Endothelial cell of umbilical vein (primary cell): ENCODE measurements at regions not wholly inside any gene's neighbourhood (a gene's known extent, or its start where the extent isn't known, plus 50 kb on each side); places are given as distances from the start of the nearest gene placed in this dataset.

Source experiments
- BruUV-seq: library from RNA; stranded (reverse); fragments of 400-500 nt; replicated peaks from 2 replicates; lab custom pipeline; 2021; lab: Mats Ljungman, UMichigan
- CTCF ChIA-PET: fragments of 300-600, 350-600 bp; sonication (Branson Sonifier 250); formaldehyde crosslinking; loops from one replicate; lab custom pipeline; 2021; ENCODE audit warnings: antibody characterized with exemption, inconsistent platforms; lab: Charles Lee
- POLR2A ChIA-PET: fragments of 300-600, 350-600 bp; sonication (Branson Sonifier 250); formaldehyde crosslinking; loops from one replicate; lab custom pipeline; 2021; ENCODE audit warnings: antibody characterized with exemption, inconsistent platforms; lab: Charles Lee
- DNase-seq: peaks from one replicate; pipeline ENCODE4 v3.0.0-alpha.2; 2011; ENCODE audit warnings: low read depth, low spot score
- FAIRE-seq: peaks from 2 replicates; lab custom pipeline; 2011; peaks lifted over from hg19 to GRCh38; lab: Jason Lieb, UNC
- H2AFZ ChIP-seq: 2 replicates; pipeline ENCODE4 v1.6.0; 2012; ENCODE audit warnings: low read depth, low read length, control low read depth, inconsistent platforms
- H3K27ac ChIP-seq: 2 replicates; pipeline ENCODE4 v1.5.1; 2011; ENCODE audit warnings: low read depth, mild to moderate bottlenecking, control low read depth, low read length, moderate library complexity; ENCODE audit not compliant: insufficient read depth
- H3K27me3 ChIP-seq, 2 experiments: 2 replicates each; pipeline versions ENCODE4 v1.6.0 to v1.6.1; 2011; ENCODE audit warnings: low read length in 2 of 2, mixed read lengths in 1 of 2; ENCODE audit not compliant: control insufficient read depth in 2 of 2, insufficient read depth in 2 of 2
- H3K36me3 ChIP-seq, 2 experiments: 2 replicates in 1 of 2; 3 replicates in 1 of 2; pipeline ENCODE4 v1.5.1; 2011; ENCODE audit warnings: low read length in 2 of 2, mild to moderate bottlenecking in 1 of 2, moderate library complexity in 1 of 2; ENCODE audit not compliant: control insufficient read depth in 2 of 2, insufficient read depth in 2 of 2; ENCODE audit errors: extremely low read depth in 1 of 2
- H3K4me1 ChIP-seq: 3 replicates; pipeline ENCODE4 v1.5.1; 2011; ENCODE audit warnings: mild to moderate bottlenecking, low read length; ENCODE audit not compliant: control insufficient read depth, insufficient read depth; ENCODE audit errors: extremely low read depth
- H3K4me2 ChIP-seq: 2 replicates; pipeline ENCODE4 v1.6.1; 2011; ENCODE audit warnings: low read length, control low read depth, mixed read lengths; ENCODE audit not compliant: insufficient read depth
- H3K4me3 ChIP-seq, 3 experiments: fragments of 200-600 bp in 1 of 3; sonication (generic), shearing (Covaris generic) in 1 of 3; replicated peaks in 1 of 3; 2 replicates each; pipeline ENCODE4 v1.5.1; 2011 to 2016; ENCODE audit warnings: control low read depth in 3 of 3, low read length in 3 of 3, mild to moderate bottlenecking in 2 of 3, inconsistent platforms in 1 of 3, low read depth in 1 of 3, moderate library complexity in 1 of 3; ENCODE audit not compliant: insufficient read depth in 1 of 3
- H3K79me2 ChIP-seq: 2 replicates; pipeline ENCODE4 v1.6.0; 2012; ENCODE audit warnings: low read length, inconsistent platforms; ENCODE audit not compliant: control insufficient read depth, insufficient read depth
- H3K9ac ChIP-seq: replicated peaks from 2 replicates; pipeline ENCODE3; 2011; ENCODE audit warnings: low read length, control low read depth; ENCODE audit not compliant: insufficient read depth; ENCODE audit errors: extremely low read depth
- H3K9me1 ChIP-seq: replicated peaks from 3 replicates; pipeline ENCODE4 v1.6.0; 2011; ENCODE audit warnings: mild to moderate bottlenecking, low read length; ENCODE audit not compliant: control insufficient read depth, insufficient read depth; ENCODE audit errors: extremely low read depth
- H3K9me3 ChIP-seq: replicated peaks from 2 replicates; pipeline ENCODE4 v1.5.1; 2012; ENCODE audit warnings: low read length, inconsistent platforms; ENCODE audit not compliant: control insufficient read depth, insufficient read depth
- H4K20me1 ChIP-seq: replicated peaks from 2 replicates; pipeline ENCODE3; 2011; ENCODE audit warnings: mild to moderate bottlenecking, low read length; ENCODE audit not compliant: control insufficient read depth, insufficient read depth; ENCODE audit errors: extremely low read depth
- CTCF ChIP-seq, 2 donors: IDR thresholded peaks; 1 replicate in 1 of 2; 2 replicates in 1 of 2; pipeline ENCODE4 v1.5.1; 2011; ENCODE audit warnings: low read length in 2 of 2, mild to moderate bottlenecking in 2 of 2, moderate library complexity in 2 of 2, control low read depth in 1 of 2, inconsistent platforms in 1 of 2, low read depth in 1 of 2; ENCODE audit not compliant: insufficient read depth in 1 of 2; ENCODE audit errors: extremely low read depth in 1 of 2
- EZH2 ChIP-seq: IDR thresholded peaks from 2 replicates; pipeline ENCODE4 v1.6.1; 2012; ENCODE audit warnings: borderline replicate concordance, low read depth, mild to moderate bottlenecking, moderate library complexity, low read length, inconsistent platforms; ENCODE audit not compliant: severe bottlenecking
- FOS ChIP-seq: IDR thresholded peaks from 2 replicates; pipeline ENCODE4 v1.6.1; 2011; ENCODE audit warnings: mild to moderate bottlenecking, low read length, moderate library complexity, borderline replicate concordance; ENCODE audit not compliant: insufficient read depth
- GATA2 ChIP-seq: IDR thresholded peaks from 2 replicates; pipeline ENCODE4 v1.7.0; 2011; ENCODE audit warnings: low read depth, mild to moderate bottlenecking, moderate library complexity, mixed read lengths, low read length; ENCODE audit not compliant: insufficient read length, insufficient read depth
- JUN ChIP-seq: IDR thresholded peaks from 2 replicates; pipeline ENCODE4 v1.6.1; 2011; ENCODE audit warnings: borderline replicate concordance, low read depth; ENCODE audit not compliant: insufficient read length, insufficient read depth
- MYC ChIP-seq: IDR thresholded peaks from one replicate; pipeline ENCODE4 v1.6.1; 2011; ENCODE audit warnings: mild to moderate bottlenecking, low read depth, low read length
- POLR2A ChIP-seq: IDR thresholded peaks from 2 replicates; pipeline ENCODE4 v1.6.1; 2012; ENCODE audit warnings: low read depth, mild to moderate bottlenecking, control low read depth, low read length
- POLR2AphosphoS5 ChIP-seq: IDR thresholded peaks from 2 replicates; pipeline ENCODE4 v1.6.1; 2012; ENCODE audit warnings: low read depth, mild to moderate bottlenecking, control low read depth, low read length, moderate library complexity; ENCODE audit not compliant: insufficient read depth
- dilution Hi-C: fragments of 300-500 bp; cut with MboI; formaldehyde crosslinking; loops from one replicate; pipeline ENCODE4 v1.15.0; 2019; ENCODE audit warnings: low sequenced_read_pairs; ENCODE audit not compliant: extremely low pct_ligation_motif_present
- intact Hi-C: fragments of 100-400 bp; cut with micrococcal nuclease; formaldehyde crosslinking; loops from one replicate; pipeline ENCODE4 v1.10.0; 2022
- TF ChIP-seq, protein P1 (sequence below): IDR thresholded peaks from 2 replicates; pipeline ENCODE4 v1.6.1; 2011; ENCODE audit not compliant: insufficient read depth, insufficient read length

DNA sequence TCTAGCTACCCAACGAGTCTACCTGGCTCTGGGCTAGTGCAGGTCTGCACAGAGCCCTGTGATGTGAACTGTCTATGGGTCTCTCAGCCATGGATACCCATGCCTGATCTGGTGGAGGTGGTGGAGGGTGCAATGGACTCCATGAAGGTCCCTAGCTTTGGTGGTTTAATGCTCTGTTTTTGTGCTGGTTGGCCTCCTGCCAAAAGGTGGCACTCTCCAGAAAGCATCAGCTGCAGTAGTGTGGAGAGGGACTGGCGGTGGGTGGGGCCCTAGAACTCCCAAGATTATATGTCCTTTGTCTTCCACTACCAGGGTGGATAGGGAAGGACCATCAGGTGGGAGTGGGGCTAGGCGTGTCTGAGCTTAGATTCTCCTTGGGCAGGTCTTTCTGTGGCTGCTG, 290.1 kb downstream of the AGTPBP1 start:
- dilution Hi-C loops (no loop called here), intact Hi-C loops (no loop called here)
- Histone ChIP-seq H3K27me3 (no peaks in the 10 kb centered on the region), H3K4me2 (no peak overlapping the region), H3K36me3 (no peaks in the 10 kb centered on the region), H4K20me1 (no peaks in the 10 kb centered on the region), H3K9me1 (no peaks in the 10 kb centered on the region), H3K79me2 (no peaks in the 10 kb centered on the region), H3K4me1 (no peaks in the 10 kb centered on the region), H3K27ac (no peak overlapping the region), H3K4me3 (no peak overlapping the region), H2AFZ (no peak overlapping the region), H3K9ac (no peak overlapping the region), H3K9me3 (no peaks in the 10 kb centered on the region)
- FAIRE-seq (no peak), DNase-seq (no peak)
- no TSS peak for BruUV-seq
- ChIA-PET CTCF (no interaction called here), POLR2A (no interaction called here)
- TF ChIP-seq, protein P1, sequence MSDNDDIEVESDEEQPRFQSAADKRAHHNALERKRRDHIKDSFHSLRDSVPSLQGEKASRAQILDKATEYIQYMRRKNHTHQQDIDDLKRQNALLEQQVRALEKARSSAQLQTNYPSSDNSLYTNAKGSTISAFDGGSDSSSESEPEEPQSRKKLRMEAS: no peak
- TF ChIP-seq CTCF (IDR thresholded peaks at IDR 0.05; ENCODE audit: extremely low read depth in 1 of 2, insufficient read depth in 1 of 2, low read depth in 1 of 2, low read length in 2 of 2) (no peak), EZH2 (no peak), POLR2AphosphoS5 (no peak), JUN (no peak)

DNA sequence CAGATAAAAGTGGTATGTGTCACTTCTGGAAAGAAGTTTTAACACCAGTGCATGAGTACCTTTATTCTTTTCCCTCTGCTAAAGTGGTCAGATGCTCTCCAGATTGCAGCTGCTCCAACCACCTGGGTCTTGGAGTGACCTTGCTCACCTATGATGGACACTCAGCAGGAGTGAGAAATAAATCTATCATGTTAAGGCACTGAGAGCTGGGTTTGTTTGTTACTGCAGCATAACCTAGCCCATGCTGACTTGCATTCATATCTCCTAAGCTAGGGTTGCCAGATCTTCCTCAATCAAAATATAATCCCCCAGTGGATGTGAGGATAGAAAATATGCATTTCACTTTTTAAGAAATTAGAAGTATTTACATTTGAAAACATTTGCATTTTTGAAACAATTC, 295.9 kb downstream of the AGTPBP1 start:
- BruUV-seq: no TSS peak
- Histone ChIP-seq H3K9ac (no peak overlapping the region), H3K4me2 (no peak overlapping the region), H2AFZ (no peak overlapping the region), H4K20me1 (no peaks in the 10 kb centered on the region), H3K4me1 (no peaks in the 10 kb centered on the region), H3K27ac (no peak overlapping the region), H3K36me3 (no peaks in the 10 kb centered on the region), H3K9me3 (no peaks in the 10 kb centered on the region), H3K27me3 (no peaks in the 10 kb centered on the region), H3K79me2 (no peaks in the 10 kb centered on the region), H3K4me3 (no peak overlapping the region), H3K9me1 (no peaks in the 10 kb centered on the region)
- FAIRE-seq (no peak), DNase-seq (no peak)
- ChIA-PET POLR2A (no interaction called here), CTCF (no interaction called here)
- TF ChIP-seq GATA2 (no peak), MYC (no peak), JUN (no peak), POLR2AphosphoS5 (no peak), POLR2A (no peak), CTCF (IDR thresholded peaks at IDR 0.05; ENCODE audit: extremely low read depth in 1 of 2, insufficient read depth in 1 of 2, low read depth in 1 of 2, low read length in 2 of 2) (no peak), EZH2 (no peak), FOS (no peak)
- TF ChIP-seq, protein P1: no peak
- dilution Hi-C loops: no loop called here
- intact Hi-C loops: no loop called here
